DMS 273 (cell line): ENCODE measurements at regions not wholly inside any gene's neighbourhood (a gene's known extent, or its start where the extent isn't known, plus 50 kb on each side); places are given as distances from the start of the nearest gene placed in this dataset.

Source experiments
- DNase-seq: peaks from one replicate; lab custom pipeline; 2025; ENCODE audit not compliant: unreplicated experiment; lab: John Stamatoyannopoulos, UW

- DNase-seq, result no peak
Measured at GRCh38 chr7:46557295-46557711, 636.2 kb upstream of the IGFBP3 start.

DNA sequence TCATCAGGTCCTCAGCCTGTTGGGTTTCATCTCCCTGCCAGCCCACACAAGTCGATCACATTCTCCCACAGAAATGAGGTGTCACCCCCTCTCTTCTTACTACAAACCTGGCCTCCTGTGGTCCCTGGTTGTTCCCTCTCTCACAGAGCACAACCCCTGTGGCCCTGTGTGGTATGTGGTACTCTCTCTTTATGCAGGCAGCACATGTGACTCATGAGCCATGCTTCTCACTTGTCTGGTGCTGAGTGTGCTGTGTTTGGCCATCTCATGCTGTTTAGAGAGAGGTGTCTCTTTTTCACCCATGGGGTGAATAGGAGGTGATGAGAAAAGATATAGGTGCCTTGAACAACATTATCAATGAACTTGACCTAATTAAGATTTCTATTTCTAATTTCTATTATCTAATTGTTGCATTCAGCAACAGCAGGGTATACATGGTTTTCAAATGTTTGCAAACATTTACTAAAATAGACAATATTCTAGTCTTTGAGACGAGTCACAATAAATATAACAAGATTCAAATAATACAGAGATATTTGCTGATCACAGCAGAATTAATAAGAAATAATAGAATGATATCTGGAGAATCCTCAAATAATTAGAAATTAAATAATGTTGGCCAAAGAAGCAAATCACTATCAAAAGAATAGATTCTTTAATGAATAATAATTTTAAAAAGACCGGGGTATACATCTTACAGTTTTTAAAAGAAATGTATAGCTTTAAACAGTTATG is 633.8 kb upstream of the IGFBP3 start:
- DNase-seq, result no peak

- no peak for DNase-seq
Measured at GRCh38 chr7:46551603-46552002, 630.5 kb upstream of the IGFBP3 start.

DNA sequence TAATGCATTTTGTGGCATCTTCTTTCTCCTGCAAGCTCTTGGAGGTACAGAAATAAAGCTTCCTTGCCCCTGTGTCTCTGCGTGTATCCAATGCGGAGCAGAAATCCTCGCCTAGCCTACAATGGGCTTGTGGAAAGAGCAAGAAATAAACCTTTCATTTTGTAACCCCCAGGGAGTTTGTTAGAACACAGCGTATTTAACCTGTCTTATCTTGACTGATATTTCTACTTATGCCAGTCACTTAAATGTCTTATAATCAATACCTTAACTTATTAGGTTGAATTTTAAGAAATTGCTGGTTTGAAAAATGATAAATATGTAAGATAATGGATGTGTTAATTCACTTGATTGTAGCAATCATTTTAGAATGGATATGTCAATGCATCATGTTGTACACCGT is 629.8 kb upstream of the IGFBP3 start:
- DNase-seq, result no peak

GRCh38 chr7:46549892-46550639 is 629.0 kb upstream of the IGFBP3 start:
- no peak for DNase-seq

DNA sequence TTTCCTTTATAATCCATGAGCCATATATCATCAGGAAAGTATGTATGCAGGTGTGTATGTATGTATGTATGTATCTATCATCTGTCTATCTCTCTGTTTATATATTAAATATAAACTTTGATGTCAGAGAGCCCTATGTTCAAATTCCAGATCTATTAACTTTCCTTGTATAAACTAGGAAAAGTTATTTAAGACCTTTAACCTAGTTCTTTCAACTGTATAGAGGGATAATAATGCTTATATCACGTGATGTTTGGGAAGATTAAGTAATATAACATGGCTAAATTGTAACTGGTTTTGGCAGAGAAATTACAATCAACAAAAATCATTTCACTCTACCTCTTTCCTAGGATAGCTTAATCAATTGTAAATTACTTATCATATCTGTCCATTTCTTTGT is 628.3 kb upstream of the IGFBP3 start:
- DNase-seq, result no peak

GRCh38 chr7:46547044-46547443 is 626.0 kb upstream of the IGFBP3 start:
- DNase-seq, result no peak

GRCh38 chr7:46545790-46546189 is 624.7 kb upstream of the IGFBP3 start:
- no peak for DNase-seq

DNA sequence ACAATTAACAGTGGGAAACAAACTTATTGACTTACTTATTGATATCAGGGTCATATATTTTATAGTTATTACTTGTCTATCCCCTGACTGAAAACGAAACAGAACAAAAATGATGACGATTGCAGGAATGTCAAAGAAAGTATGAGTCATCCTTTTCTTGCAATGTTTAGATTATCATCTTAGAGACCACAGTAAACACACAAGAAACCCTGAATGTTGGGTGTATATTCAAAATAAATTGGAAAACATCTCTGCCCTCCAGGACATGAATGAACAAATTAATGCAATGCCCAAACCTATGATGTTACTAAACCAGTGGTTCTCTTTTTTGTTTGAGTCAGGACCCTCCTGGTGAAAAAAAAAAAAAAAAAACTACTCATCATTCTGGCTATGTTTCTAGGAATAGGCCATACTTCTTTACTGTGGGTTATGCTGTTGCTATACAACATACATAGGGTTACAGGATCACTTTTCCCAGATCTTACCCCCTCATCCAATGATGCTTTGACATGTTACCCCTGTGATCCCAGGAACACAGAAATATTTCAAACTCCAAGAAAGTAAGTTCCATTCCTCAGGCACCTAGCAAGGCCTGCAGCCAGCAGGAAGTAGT is 623.4 kb upstream of the IGFBP3 start:
- no peak for DNase-seq

GRCh38 chr7:46542076-46542475 is 621.0 kb upstream of the IGFBP3 start:
- DNase-seq, result no peak

DNA sequence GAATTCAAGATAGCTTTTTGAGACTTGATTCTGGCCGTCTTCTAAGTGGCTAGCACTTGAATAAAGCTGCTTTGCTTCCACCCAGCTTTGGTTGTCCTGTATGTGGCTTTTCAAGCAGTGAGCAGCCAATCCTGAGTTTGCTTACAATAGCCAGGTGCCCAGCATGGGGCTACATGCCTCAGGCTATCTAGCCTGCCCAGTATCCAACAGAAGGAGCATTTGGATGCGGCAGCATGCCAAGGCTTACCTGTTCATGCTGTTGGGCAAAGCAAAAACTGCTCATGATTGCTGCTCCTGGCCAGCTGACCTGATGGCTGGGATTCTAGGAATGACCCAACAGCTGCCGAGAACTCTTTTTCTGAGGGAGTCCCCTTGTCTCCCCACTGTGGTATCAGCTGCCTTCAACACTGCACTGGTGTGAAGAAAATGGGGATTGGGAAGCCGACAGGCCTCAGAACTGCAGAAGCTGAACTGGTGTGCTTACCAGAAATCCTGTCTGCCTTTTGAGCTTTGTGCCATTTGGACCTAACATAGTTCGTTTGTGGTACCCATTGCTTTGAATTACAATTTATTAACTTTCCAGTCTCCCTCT is 618.9 kb upstream of the IGFBP3 start:
- no peak for DNase-seq

DNA sequence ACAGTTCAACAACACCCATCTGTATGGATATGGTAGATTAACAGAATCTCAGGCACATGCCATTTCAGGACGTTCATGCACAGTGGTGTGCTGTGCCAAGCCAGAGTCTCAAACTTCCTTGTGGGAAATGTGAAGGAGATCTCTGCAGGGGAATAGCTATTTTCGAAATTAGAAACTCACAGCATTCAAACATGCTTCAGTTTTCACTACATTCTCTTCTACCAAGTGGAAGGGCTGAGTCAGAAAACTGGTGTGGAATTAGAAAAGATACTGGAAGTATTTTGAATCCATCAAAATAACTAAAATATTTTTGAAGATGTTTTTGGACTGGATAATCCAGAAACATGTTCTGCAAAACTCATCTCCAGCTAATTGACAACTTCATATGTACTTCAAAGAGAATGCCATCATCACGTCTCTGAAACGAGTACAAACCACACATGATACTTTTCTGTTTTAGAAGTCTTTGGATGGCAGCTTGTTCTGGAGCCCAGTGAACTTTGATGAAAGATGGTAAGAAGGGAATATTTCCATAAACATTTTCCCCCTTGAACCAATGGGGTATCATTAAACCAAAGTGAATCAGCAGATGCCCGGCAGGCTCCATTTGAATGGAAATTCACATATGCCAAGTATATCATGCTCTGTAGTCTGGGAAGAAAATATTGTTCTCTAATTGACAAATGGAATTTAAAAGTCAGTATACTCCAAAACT is 616.3 kb upstream of the IGFBP3 start:
- no peak for DNase-seq

DNA sequence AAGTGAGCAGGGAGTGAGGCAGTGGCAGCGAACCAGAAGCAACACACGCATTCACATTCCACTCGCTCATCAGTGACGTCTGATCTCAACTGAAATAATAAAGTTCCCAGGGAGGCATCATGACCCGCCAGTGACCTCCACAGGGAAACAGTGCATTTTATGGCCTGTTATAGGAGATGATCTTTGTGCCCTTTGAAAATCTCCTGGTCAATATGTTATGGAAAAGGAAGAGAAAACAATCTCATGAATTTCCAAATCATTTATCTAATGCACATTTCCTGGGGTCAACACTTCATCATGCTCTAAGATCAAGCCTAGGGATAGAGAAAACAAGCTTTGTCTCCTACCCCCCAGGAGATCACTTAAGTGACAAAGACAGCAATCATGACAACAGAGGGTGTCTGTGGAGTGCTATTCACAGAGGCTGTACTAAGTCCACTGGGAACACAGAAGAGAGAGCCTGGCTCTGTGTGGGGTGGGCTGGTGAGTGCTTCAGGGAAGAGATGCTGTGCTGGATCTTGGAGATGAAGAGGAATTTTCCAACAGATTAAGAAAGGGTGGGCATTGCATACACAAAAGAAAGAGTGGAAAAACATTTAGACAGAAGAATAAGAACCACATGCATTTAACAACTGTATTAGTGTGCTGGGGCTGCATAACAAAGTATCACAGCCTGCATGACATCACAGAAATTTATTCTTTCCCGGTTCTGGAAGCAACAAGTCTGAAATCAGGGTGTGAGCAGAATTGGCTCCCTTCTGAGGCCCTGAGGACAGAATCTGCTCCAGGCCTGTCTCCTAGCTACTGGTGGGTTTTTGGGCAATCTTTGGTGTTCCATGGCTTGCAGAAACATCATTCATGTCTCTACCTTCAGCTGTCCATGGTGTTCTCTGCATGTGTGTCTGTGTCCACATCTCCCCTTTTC is 613.9 kb upstream of the IGFBP3 start:
- DNase-seq, result no peak

GRCh38 chr7:46533946-46534345 is 612.9 kb upstream of the IGFBP3 start:
- DNase-seq, result no peak

DNA sequence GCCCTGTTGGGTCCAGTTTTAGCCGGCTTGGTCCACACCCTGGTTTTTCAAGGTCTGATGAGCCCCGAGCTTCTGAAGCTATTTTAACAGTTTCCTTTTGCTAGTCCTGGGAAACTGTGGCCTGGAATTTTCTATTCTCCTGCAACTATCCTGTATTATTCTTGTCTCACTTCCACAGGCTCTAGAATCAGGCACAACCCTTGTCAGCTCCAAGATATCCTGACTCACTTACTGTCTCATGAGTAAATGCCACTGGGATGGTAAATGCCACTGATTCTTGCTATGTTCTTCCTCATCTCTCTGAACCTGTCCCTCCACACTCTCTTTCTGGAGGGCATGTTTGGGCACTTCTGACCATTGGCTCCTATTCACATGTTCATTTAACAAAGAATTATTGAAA is 611.5 kb upstream of the IGFBP3 start:
- no peak for DNase-seq

DNA sequence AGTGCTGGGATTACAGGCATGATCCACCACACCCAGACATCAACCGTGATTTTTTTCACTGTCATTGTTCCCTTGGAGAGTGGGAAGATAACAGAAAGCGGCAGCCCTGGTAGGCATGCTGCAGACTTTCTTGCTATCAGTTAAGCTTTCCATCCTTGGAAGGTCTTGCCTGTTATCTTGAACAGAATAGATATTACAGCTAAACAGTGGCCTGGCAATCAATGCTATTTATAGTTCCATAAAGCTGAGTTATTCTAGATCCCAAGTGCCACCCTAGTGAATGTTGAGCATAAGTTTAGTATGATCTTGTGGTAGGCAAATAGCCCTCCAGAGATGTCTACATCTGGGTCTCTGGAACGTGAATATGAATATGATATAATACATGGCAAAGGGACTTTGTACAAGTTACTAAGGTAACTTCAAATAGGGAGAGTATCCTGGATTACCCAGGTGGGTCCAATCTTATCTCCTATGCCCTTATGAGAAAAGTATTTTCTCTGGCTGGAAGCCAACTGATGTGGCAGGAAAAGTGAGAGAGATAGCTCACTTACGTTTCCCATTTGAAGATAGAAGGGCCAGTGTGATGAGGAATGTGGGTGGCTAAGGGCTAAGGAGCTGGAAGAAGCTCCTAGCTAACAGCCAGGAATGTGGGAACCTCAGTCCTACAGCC is 609.1 kb upstream of the IGFBP3 start:
- no peak for DNase-seq

GRCh38 chr7:46527360-46527759 is 606.3 kb upstream of the IGFBP3 start:
- DNase-seq, result no peak

DNA sequence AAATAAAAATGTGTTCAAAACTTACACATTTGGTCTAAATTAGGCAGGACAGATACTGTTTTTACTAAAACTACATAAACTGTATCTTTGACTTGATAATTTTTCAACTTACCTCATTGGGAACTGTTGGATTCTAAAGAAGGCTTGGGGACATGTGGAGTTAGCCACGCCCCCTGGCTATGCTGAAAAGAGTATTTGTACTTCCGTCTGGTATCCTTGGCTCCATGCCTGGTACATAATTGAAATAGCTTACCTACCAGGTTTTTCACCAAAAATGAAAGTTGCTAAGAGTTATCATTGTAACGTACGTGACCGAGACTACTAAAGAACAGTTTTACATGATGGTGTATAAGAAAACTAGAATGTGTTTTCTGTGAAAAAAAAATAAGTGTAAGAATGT is 604.8 kb upstream of the IGFBP3 start:
- peak; percentile 32 for DNase-seq

DNA sequence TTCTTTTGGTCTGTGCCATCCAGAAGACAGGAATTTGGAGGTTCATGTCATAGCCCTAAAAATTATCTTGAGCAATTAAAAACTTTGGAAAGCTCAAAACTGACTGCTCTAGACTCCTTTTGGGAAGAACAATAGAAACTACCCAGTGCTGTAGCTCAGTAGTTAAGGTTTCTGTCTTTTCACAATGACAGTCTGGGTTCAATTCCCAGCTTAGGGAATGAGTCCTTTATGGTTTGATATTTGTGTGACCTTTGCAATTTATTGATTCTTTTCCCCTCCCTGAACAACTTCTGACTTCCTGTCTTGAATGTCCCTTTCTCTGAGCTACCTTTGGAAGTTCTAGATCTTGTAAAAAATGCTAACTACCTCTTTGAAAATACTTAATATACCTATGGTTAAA is 603.3 kb upstream of the IGFBP3 start:
- DNase-seq, result no peak
